ENCODE measurements at regions not wholly inside any gene's neighbourhood (a gene's known extent, or its start where the extent isn't known, plus 50 kb on each side); places are given as distances from the start of the nearest gene placed in this dataset.

DNA sequence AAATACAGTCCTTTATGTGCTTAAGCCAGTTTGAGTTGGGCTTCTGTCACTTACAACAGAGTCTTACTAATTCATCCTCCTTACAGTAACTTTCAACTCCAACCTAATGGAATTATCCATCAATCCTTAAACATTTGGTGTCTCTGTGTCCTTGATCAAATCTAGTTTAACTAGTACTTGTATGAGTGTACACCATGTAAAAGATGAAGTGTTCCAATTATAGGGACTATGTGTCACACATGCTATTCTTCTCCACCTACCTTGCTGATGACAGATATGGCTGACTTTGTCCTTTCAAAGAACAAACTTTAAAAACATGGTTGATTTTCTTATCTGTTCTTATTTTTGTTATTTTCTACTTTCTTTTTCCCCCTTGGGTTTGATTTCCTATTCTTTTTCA, 60.4 kb upstream of the NBPF3 start:
- Histone ChIP-seq H3K9ac (ENCODE audit: low read length) (no peak overlapping the region), H2AFZ (ENCODE audit: low read depth, low read length) (no peak overlapping the region), H3K36me3 (replicated peaks; ENCODE audit: low read depth, low read length) (no peaks in the 10 kb centered on the region), H3K4me3 (ENCODE audit: low read length) (no peak overlapping the region), H3K4me2 (ENCODE audit: low read length) (no peak overlapping the region), H4K20me1 (ENCODE audit: insufficient read depth, low read length) (peaks cover 7% of the 10 kb centered on the region; the same call in 1 of the 2 replicates), H3K4me1 (ENCODE audit: low read length) (peaks cover 15% of the 10 kb centered on the region), H3K27ac (ENCODE audit: low read length) (no peak overlapping the region), H3K79me2 (ENCODE audit: low read length) (no peaks in the 10 kb centered on the region), H3K9me3 (ENCODE audit: insufficient read depth, low read length) (no peaks in the 10 kb centered on the region), H3K27me3 (ENCODE audit: low read depth, low read length) (peaks cover 30% of the 10 kb centered on the region)
- no peak for TF ChIP-seq CTCF (IDR thresholded peaks at IDR 0.05; ENCODE audit: low read depth, low read length)
- TF ChIP-seq EZH2phosphoT487 (IDR thresholded peaks at IDR 0.05; ENCODE audit: low read depth) = no peak

DNA sequence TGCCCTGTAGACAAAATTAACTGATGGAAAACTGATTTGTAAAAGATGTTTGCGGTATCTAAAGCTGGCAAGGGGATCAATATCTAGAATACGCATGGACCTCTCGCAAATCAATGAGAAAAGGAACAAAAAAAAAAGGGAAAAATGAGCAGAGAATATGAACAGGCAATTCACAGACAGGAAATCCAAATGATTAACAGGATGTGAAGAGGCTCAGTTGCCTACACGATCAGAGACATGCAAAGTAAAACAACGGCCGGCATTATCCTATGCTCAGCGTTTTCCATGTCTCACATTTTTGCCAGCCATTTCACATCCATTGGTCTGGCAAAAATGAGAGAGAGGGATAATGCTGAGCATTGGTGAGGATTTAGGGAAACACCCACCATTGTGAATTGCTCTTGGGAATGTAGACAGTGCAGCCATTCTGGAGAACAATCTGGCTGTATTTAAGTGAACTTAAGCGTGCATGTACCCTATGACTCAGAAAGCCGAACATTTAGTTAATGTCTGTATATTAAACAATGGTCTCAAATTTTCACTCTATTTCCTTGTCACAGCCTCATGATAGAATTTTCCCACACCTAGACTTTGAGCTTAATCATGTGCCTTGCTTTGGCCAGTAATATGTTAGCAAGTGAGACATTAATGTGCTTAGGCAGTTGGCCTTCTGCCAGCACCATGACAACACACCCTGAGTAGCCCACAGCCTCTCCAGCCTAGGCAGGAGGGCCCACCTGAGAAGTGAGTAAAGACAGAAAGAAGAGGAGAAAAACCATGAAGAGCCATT, 61.0 kb upstream of the NBPF3 start:
- Histone ChIP-seq H3K9me3 (ENCODE audit: insufficient read depth, low read length) (no peaks in the 10 kb centered on the region), H3K27me3 (ENCODE audit: low read depth, low read length) (peaks cover 30% of the 10 kb centered on the region), H3K27ac (ENCODE audit: low read length) (no peak overlapping the region), H3K4me3 (ENCODE audit: low read length) (no peak overlapping the region), H3K9ac (ENCODE audit: low read length) (no peak overlapping the region), H3K36me3 (replicated peaks; ENCODE audit: low read depth, low read length) (no peaks in the 10 kb centered on the region), H3K4me1 (ENCODE audit: low read length) (peaks cover 8% of the 10 kb centered on the region), H3K79me2 (ENCODE audit: low read length) (no peaks in the 10 kb centered on the region), H2AFZ (ENCODE audit: low read depth, low read length) (no peak overlapping the region), H4K20me1 (ENCODE audit: insufficient read depth, low read length) (peaks cover 2% of the 10 kb centered on the region; the same call in 1 of the 2 replicates), H3K4me2 (ENCODE audit: low read length) (no peak overlapping the region)
- TF ChIP-seq EZH2phosphoT487 (IDR thresholded peaks at IDR 0.05; ENCODE audit: low read depth) (no peak), CTCF (IDR thresholded peaks at IDR 0.05; ENCODE audit: low read depth, low read length) (no peak)

DNA sequence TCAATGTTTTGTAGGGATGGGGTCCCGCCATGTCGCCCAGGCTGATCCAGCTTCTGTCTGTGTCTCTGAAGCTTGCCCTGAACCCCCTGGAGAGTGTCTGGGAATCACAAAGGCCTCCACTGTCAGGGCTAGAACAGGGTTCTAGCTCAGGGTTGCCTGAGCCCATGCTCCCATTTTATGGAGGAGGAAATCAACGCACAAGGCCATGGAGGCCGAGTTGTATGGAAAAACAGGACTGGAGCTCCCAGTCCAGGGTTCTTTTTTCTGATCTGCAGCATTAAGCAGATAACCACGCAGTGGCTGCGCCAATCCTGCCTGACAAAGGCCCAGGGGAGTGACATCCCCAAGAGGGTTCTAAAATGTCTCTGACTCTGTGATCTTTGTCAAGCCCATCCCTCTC, 67.6 kb upstream of the NBPF3 start:
- peaks cover 7% of the 10 kb centered on the region for H3K4me1 ChIP-seq (ENCODE audit: low read length)
- H4K20me1 ChIP-seq (ENCODE audit: insufficient read depth, low read length) = no peaks in the 10 kb centered on the region
- H3K36me3 ChIP-seq (replicated peaks; ENCODE audit: low read depth, low read length) = no peaks in the 10 kb centered on the region
- no peak overlapping the region for H3K4me2 ChIP-seq (ENCODE audit: low read length)
- H3K9ac ChIP-seq (ENCODE audit: low read length) = no peak overlapping the region
- no peak overlapping the region for H3K4me3 ChIP-seq (ENCODE audit: low read length)
- H3K27ac ChIP-seq (ENCODE audit: low read length) = no peak overlapping the region
- no peaks in the 10 kb centered on the region for H3K27me3 ChIP-seq (ENCODE audit: low read depth, low read length)
- no peaks in the 10 kb centered on the region for H3K9me3 ChIP-seq (ENCODE audit: insufficient read depth, low read length)
- no peak overlapping the region for H2AFZ ChIP-seq (ENCODE audit: low read depth, low read length)
- H3K79me2 ChIP-seq (ENCODE audit: low read length) = no peaks in the 10 kb centered on the region
- no peak for TF ChIP-seq EZH2phosphoT487 (IDR thresholded peaks at IDR 0.05; ENCODE audit: low read depth)
- no peak for TF ChIP-seq CTCF (IDR thresholded peaks at IDR 0.05; ENCODE audit: low read depth, low read length)

DNA sequence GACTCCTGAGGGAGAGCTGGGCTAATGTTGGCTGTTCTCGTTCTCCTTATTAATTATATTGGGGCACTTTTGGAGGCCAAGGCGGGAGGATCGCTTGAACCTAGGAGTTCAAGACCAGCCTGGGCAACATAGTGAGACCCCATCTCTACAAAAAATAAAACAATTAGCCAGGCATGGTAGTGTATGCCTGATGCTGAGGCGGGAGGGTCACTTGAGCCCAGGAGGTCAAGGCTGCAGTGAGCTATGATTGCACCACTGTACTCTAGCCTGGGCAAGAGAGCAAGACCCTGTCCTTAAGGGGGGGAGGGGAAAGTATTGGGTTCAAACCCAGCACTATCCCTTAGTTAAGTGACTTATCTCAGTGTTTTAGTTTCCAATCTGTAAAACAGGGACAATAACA, 70.0 kb upstream of the NBPF3 start:
- Histone ChIP-seq H3K9me3 (ENCODE audit: insufficient read depth, low read length) (no peaks in the 10 kb centered on the region), H3K4me1 (ENCODE audit: low read length) (peaks cover 12% of the 10 kb centered on the region), H3K27ac (ENCODE audit: low read length) (no peak overlapping the region), H3K79me2 (ENCODE audit: low read length) (no peaks in the 10 kb centered on the region), H3K9ac (ENCODE audit: low read length) (no peak overlapping the region), H3K4me2 (ENCODE audit: low read length) (no peak overlapping the region), H4K20me1 (ENCODE audit: insufficient read depth, low read length) (no peaks in the 10 kb centered on the region), H3K27me3 (ENCODE audit: low read depth, low read length) (no peaks in the 10 kb centered on the region), H3K4me3 (ENCODE audit: low read length) (no peak overlapping the region), H2AFZ (ENCODE audit: low read depth, low read length) (no peak overlapping the region), H3K36me3 (replicated peaks; ENCODE audit: low read depth, low read length) (no peaks in the 10 kb centered on the region)
- TF ChIP-seq EZH2phosphoT487 (IDR thresholded peaks at IDR 0.05; ENCODE audit: low read depth) = no peak
- TF ChIP-seq CTCF (IDR thresholded peaks at IDR 0.05; ENCODE audit: low read depth, low read length) = no peak
